ENCODE measurements at regions not wholly inside any gene's neighbourhood (a gene's known extent, or its start where the extent isn't known, plus 50 kb on each side); places are given as distances from the start of the nearest gene placed in this dataset.

GRCh38 chr3:31174079-31174478 is 279.6 kb upstream of the GADL1 start:
- TF ChIP-seq GATA3 (IDR thresholded peaks at IDR 0.05; ENCODE audit: low read depth, low read length) (no peak), GATA2 (IDR thresholded peaks at IDR 0.05; ENCODE audit: low read depth, low read length) (no peak)

All from SH-SY5Y (cell line).